ENCODE measurements at regions not wholly inside any gene's neighbourhood (a gene's known extent, or its start where the extent isn't known, plus 50 kb on each side); places are given as distances from the start of the nearest gene placed in this dataset.
"Not testable (repeated sequence)": the region's sequence is repeated elsewhere in the genome, so short reads cannot be mapped to it uniquely, and the experiment has no call there.

- not testable (repeated sequence) for TF ChIP-seq POLR2A (IDR thresholded peaks at IDR 0.05); CTCF (IDR thresholded peaks at IDR 0.05 in 8 of 11, conservative IDR thresholded peaks at IDR 0.05 in 3 of 11)
Observed at GRCh38 chr14:71402415-71402814, 495.2 kb downstream of the PCNX1 start.
